ENCODE measurements at regions not wholly inside any gene's neighbourhood (a gene's known extent, or its start where the extent isn't known, plus 50 kb on each side); places are given as distances from the start of the nearest gene placed in this dataset.

GRCh38 chr6:3663811-3664210 is 87.7 kb downstream of the PXDC1 start:
- H3K36me3 Mint-ChIP-seq (ENCODE audit: low read depth), result no peaks in the 10 kb centered on the region
- H3K4me3 Mint-ChIP-seq, result no peak overlapping the region
- no peaks in the 10 kb centered on the region for H3K4me1 Mint-ChIP-seq (ENCODE audit: low read depth)
- intact Hi-C loops (cut with micrococcal nuclease), result no loop called here
- ATAC-seq, result no peak
- ChIA-PET CTCF (no interaction called here), POLR2A (no interaction called here)
- TF ChIP-seq CTCF (IDR thresholded peaks at IDR 0.05), result no peak
- H3K9me3 Mint-ChIP-seq, result peaks cover 2% of the 10 kb centered on the region
- no peaks in the 10 kb centered on the region for H3K27me3 Mint-ChIP-seq
- no peak for DNase-seq
- H3K27ac Mint-ChIP-seq, result no peak overlapping the region

- TF ChIP-seq CTCF (IDR thresholded peaks at IDR 0.05), result no peak
- no peak for ATAC-seq
- DNase-seq, result no peak
- no peaks in the 10 kb centered on the region for H3K27me3 Mint-ChIP-seq
- H3K9me3 Mint-ChIP-seq, result peaks cover 2% of the 10 kb centered on the region
- H3K4me1 Mint-ChIP-seq (ENCODE audit: low read depth), result no peaks in the 10 kb centered on the region
- CTCF ChIA-PET, result no interaction called here
- no peaks in the 10 kb centered on the region for H3K36me3 Mint-ChIP-seq (ENCODE audit: low read depth)
- intact Hi-C loops (cut with micrococcal nuclease), result no loop called here
- H3K27ac Mint-ChIP-seq, result no peak overlapping the region
- H3K4me3 Mint-ChIP-seq, result no peak overlapping the region
- POLR2A ChIA-PET, result no interaction called here
Measured at GRCh38 chr6:3663081-3663480, 88.4 kb downstream of the PXDC1 start.

GRCh38 chr6:3661390-3661789 is 90.1 kb downstream of the PXDC1 start:
- Mint-ChIP-seq H3K9me3 (no peaks in the 10 kb centered on the region), H3K27me3 (no peaks in the 10 kb centered on the region), H3K27ac (no peak overlapping the region), H3K4me1 (ENCODE audit: low read depth) (no peaks in the 10 kb centered on the region), H3K36me3 (ENCODE audit: low read depth) (no peaks in the 10 kb centered on the region), H3K4me3 (no peak overlapping the region)
- DNase-seq, result no peak
- ATAC-seq, result no peak
- ChIA-PET CTCF (interaction anchor here (0.7 kb wide), 1 partner anchor 218 kb away, joined by 3 read pairs; no protein-coding TSS in a partner anchor), POLR2A (no interaction called here)
- no peak for TF ChIP-seq CTCF (IDR thresholded peaks at IDR 0.05)
- intact Hi-C loops (cut with micrococcal nuclease), result no loop called here

DNA sequence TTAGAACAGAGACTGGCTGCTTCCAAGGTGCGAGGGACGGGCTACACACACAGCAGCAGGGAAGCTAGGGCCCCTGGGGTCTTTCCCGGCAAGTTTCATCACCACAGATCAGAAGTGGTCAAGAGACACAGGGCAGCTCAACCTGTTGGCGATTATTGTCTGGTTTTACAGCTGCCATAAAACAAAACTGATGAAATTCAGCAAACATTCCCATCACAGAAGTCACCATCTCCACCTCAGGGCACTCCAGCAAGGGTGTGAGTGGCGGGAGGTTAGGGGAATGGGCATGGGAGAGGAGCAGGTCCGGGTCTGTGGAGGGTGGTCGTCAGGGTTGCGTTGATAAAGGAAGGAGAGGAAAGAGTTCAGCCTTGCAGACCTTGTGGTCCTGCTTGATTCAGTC is 91.0 kb downstream of the PXDC1 start:
- no peak overlapping the region for H3K27ac Mint-ChIP-seq
- intact Hi-C loops (cut with micrococcal nuclease), result no loop called here
- H3K4me1 Mint-ChIP-seq (ENCODE audit: low read depth), result no peaks in the 10 kb centered on the region
- no peaks in the 10 kb centered on the region for H3K9me3 Mint-ChIP-seq
- no peak for TF ChIP-seq CTCF (IDR thresholded peaks at IDR 0.05)
- CTCF ChIA-PET, result interaction anchor here (0.7 to 1.9 kb wide), 2 partner anchors 217 to 250 kb away, joined by 3 to 4 read pairs; no protein-coding TSS in a partner anchor
- H3K27me3 Mint-ChIP-seq, result peaks cover 2% of the 10 kb centered on the region
- DNase-seq, result no peak
- no peak overlapping the region for H3K4me3 Mint-ChIP-seq
- POLR2A ChIA-PET, result no interaction called here
- no peak for ATAC-seq
- no peaks in the 10 kb centered on the region for H3K36me3 Mint-ChIP-seq (ENCODE audit: low read depth)

DNA sequence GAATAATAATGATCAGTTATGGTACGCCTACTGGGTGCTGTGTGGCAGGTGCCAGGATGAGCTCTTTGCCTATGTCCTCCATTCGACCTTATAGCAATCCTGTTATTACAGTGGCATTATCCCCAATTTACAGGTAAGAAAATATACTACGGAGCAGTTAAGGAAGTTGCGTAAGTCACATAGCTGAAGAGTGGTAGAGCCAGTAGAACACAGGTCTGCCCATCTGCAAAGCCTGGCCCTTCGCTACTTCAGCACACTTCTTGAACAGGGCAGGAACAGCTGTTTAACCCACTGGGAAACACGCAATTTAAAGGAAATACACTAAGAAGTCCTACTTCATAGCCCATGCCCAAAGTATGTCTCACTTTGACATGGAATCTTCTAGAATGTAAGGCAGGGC is 91.8 kb downstream of the PXDC1 start:
- Mint-ChIP-seq H3K36me3 (ENCODE audit: low read depth) (no peaks in the 10 kb centered on the region), H3K4me1 (ENCODE audit: low read depth) (no peaks in the 10 kb centered on the region), H3K27ac (no peak overlapping the region), H3K4me3 (no peak overlapping the region), H3K9me3 (no peaks in the 10 kb centered on the region), H3K27me3 (peaks cover 2% of the 10 kb centered on the region)
- DNase-seq, result no peak
- ChIA-PET POLR2A (no interaction called here), CTCF (interaction anchor here (1.9 kb wide), 1 partner anchor 249 kb away, joined by 4 read pairs; no protein-coding TSS in a partner anchor)
- ATAC-seq, result no peak
- intact Hi-C loops (cut with micrococcal nuclease), result no loop called here
- no peak for TF ChIP-seq CTCF (IDR thresholded peaks at IDR 0.05)

All from activated CD8-positive, alpha-beta T cell treated with anti-CD3 and anti-CD28 coated beads for 36 hours (primary cell).